Esophagus squamous epithelium (tissue), 5 donors: ENCODE measurements at regions not wholly inside any gene's neighbourhood (a gene's known extent, or its start where the extent isn't known, plus 50 kb on each side); places are given as distances from the start of the nearest gene placed in this dataset.

Experiments used
- DNase-seq: peaks from one replicate; lab custom pipeline; 2025; lab: John Stamatoyannopoulos, UW
- H3K27ac ChIP-seq, 4 donors: fragments of 200-600 bp; sonication (generic); one replicate each; pipeline ENCODE4 v1.5.1; 2016 to 2019; ENCODE audit warnings: mild to moderate bottlenecking in 1 of 4
- H3K27me3 ChIP-seq, 4 donors: fragments of 200-600 bp; sonication (generic); 1 replicate in 3 of 4; 2 replicates in 1 of 4; pipeline versions ENCODE4 v1.5.1 to v1.6.0; 2017 to 2021; ENCODE audit warnings: antibody characterized with exemption in 1 of 4
- H3K36me3 ChIP-seq, 3 donors: fragments of 200-600 bp; sonication (generic); one replicate each; pipeline ENCODE4 v1.5.1; 2016 to 2019
- H3K4me1 ChIP-seq, 3 donors: fragments of 200-600 bp; sonication (generic); one replicate each; pipeline ENCODE4 v1.5.1; 2017 to 2019
- H3K4me3 ChIP-seq, 4 donors: fragments of 200-600 bp; sonication (generic); 1 replicate in 3 of 4; 2 replicates in 1 of 4; pipeline ENCODE4 v1.5.1; 2016 to 2019; ENCODE audit warnings: mild to moderate bottlenecking in 2 of 4, moderate library complexity in 1 of 4
- H3K9me3 ChIP-seq, 3 donors: fragments of 200-600 bp; sonication (generic); one replicate each; pipeline ENCODE4 v1.5.1; 2016 to 2019
- CTCF ChIP-seq, 6 experiments: fragments of 450-650 bp in 4 of 6; fragments of 200-600 bp in 2 of 6; sonication (generic) in 2 of 6; IDR thresholded peaks; one replicate each; pipeline ENCODE4 v1.5.1; 2016 to 2019; ENCODE audit warnings: antibody characterized with exemption in 6 of 6, mild to moderate bottlenecking in 4 of 6, moderate library complexity in 4 of 6
- POLR2A ChIP-seq, 4 donors: fragments of 450-650 bp; IDR thresholded peaks; one replicate each; pipeline ENCODE4 v1.6.1; 2017; ENCODE audit warnings: antibody characterized with exemption in 4 of 4, mild to moderate bottlenecking in 4 of 4, moderate library complexity in 3 of 4
- WGBS, 2 donors: methylation state at CpG; one replicate each; pipeline ENCODE4 v1.1.5; 2018; 5-methylcytosine and 5-hydroxymethylcytosine counted together
- intact Hi-C: fragments of 100-400 bp; cut with DNase I; formaldehyde crosslinking; loops from one replicate; pipeline ENCODE4 v1.15.0; 2022
- donor health status: DM: yes; HTN: yes; CAD: no.

- Histone ChIP-seq H3K4me3 (no peak overlapping the region), H3K27me3 (no peaks in the 10 kb centered on the region), H3K4me1 (peaks cover 0 to 7% (median 0%) of the 10 kb centered on the region in 3 donors), H3K27ac (no peak overlapping the region), H3K36me3 (no peaks in the 10 kb centered on the region), H3K9me3 (no peaks in the 10 kb centered on the region)
- TF ChIP-seq POLR2A (IDR thresholded peaks at IDR 0.05) (no peak), CTCF (IDR thresholded peaks at IDR 0.05) (no peak)
- intact Hi-C loops: no loop called here
- DNase-seq: no peak
- 75 to 93% methylated on average over 3 to 6 of the region's 6 CpGs for WGBS, 2 donors
These were observed 143.5 kb upstream of the IPO9 start for GRCh38 chr1:201685485-201685884.

- WGBS, 2 donors: 50 to 55% methylated on average over 5 of the region's 5 CpGs
- H3K36me3 ChIP-seq: no peaks in the 10 kb centered on the region
- H3K27me3 ChIP-seq: no peaks in the 10 kb centered on the region
- H3K4me1 ChIP-seq: no peaks in the 10 kb centered on the region
- no peak for DNase-seq
- no peaks in the 10 kb centered on the region for H3K9me3 ChIP-seq
- no peak for TF ChIP-seq CTCF (IDR thresholded peaks at IDR 0.05)
- TF ChIP-seq POLR2A (IDR thresholded peaks at IDR 0.05): no peak
- intact Hi-C loops: no loop called here
- no peak overlapping the region for H3K27ac ChIP-seq
- H3K4me3 ChIP-seq: no peak overlapping the region
These were observed 142.1 kb upstream of the IPO9 start for GRCh38 chr1:201686714-201687455.

- no peak overlapping the region for H3K27ac ChIP-seq
- no peak for TF ChIP-seq CTCF (IDR thresholded peaks at IDR 0.05)
- no peak for TF ChIP-seq POLR2A (IDR thresholded peaks at IDR 0.05)
- no peak overlapping the region for H3K4me3 ChIP-seq
- no peak for DNase-seq
- WGBS, 2 donors: 88 to 90% methylated on average over 9 of the region's 9 CpGs
- H3K9me3 ChIP-seq: no peaks in the 10 kb centered on the region
- no peaks in the 10 kb centered on the region for H3K27me3 ChIP-seq
- intact Hi-C loops: no loop called here
- H3K36me3 ChIP-seq: no peaks in the 10 kb centered on the region
- H3K4me1 ChIP-seq: peaks cover 0 to 2% (median 0%) of the 10 kb centered on the region in 3 donors
These were observed 140.4 kb upstream of the IPO9 start for GRCh38 chr1:201688514-201688913.

GRCh38 chr1:201689647-201690046, 139.3 kb upstream of the IPO9 start:
- Histone ChIP-seq H3K4me1 (peaks cover 0 to 2% (median 0%) of the 10 kb centered on the region in 3 donors), H3K27me3 (no peaks in the 10 kb centered on the region), H3K9me3 (no peaks in the 10 kb centered on the region), H3K4me3 (no peak overlapping the region), H3K27ac (no peak overlapping the region), H3K36me3 (no peaks in the 10 kb centered on the region)
- no peak for DNase-seq
- intact Hi-C loops: no loop called here
- 94 to 99% methylated on average over 8 of the region's 8 CpGs for WGBS, 2 donors
- TF ChIP-seq POLR2A (IDR thresholded peaks at IDR 0.05) (no peak), CTCF (IDR thresholded peaks at IDR 0.05) (no peak)

- Histone ChIP-seq H3K36me3 (no peaks in the 10 kb centered on the region), H3K27ac (no peak overlapping the region), H3K4me1 (peaks cover 1 to 7% (median 3%) of the 10 kb centered on the region in 3 donors), H3K27me3 (no peaks in the 10 kb centered on the region), H3K9me3 (no peaks in the 10 kb centered on the region), H3K4me3 (no peak overlapping the region)
- 84 to 94% methylated on average over 2 to 6 of the region's 10 CpGs for WGBS, 2 donors
- no peak for DNase-seq
- no peak for TF ChIP-seq CTCF (IDR thresholded peaks at IDR 0.05)
- no peak for TF ChIP-seq POLR2A (IDR thresholded peaks at IDR 0.05)
- intact Hi-C loops: no loop called here
These were observed 138.4 kb upstream of the IPO9 start for GRCh38 chr1:201690528-201690927.
